KMS-11 (cell line): ENCODE measurements at regions not wholly inside any gene's neighbourhood (a gene's known extent, or its start where the extent isn't known, plus 50 kb on each side); places are given as distances from the start of the nearest gene placed in this dataset.
"Not testable (repeated sequence)": the region's sequence is repeated elsewhere in the genome, so short reads cannot be mapped to it uniquely, and the experiment has no call there.

Experiments
- H2AFZ ChIP-seq: fragments of 200-600 bp; sonication (generic); 2 replicates; pipeline ENCODE4 v1.6.1; 2016; ENCODE audit warnings: antibody characterized with exemption, mixed run types, low read depth
- H3K27ac ChIP-seq: fragments of 200-600 bp; sonication (generic); 2 replicates; pipeline ENCODE4 v1.6.1; 2016; ENCODE audit warnings: mild to moderate bottlenecking, mixed run types
- H3K27me3 ChIP-seq: fragments of 200-600 bp; sonication (generic); 2 replicates; pipeline ENCODE4 v1.6.1; 2017; ENCODE audit warnings: mild to moderate bottlenecking, low read depth, mixed run types, moderate library complexity; ENCODE audit not compliant: insufficient read depth
- H3K36me3 ChIP-seq: fragments of 200-600 bp; sonication (generic); 2 replicates; pipeline ENCODE4 v1.6.1; 2017; ENCODE audit warnings: mild to moderate bottlenecking, mixed run types; ENCODE audit not compliant: insufficient read depth
- H3K4me1 ChIP-seq: fragments of 200-600 bp; sonication (generic); 2 replicates; pipeline ENCODE4 v1.6.1; 2016; ENCODE audit warnings: mild to moderate bottlenecking, low read depth, mixed run types; ENCODE audit not compliant: poor library complexity, severe bottlenecking
- H3K4me2 ChIP-seq: fragments of 200-600 bp; sonication (generic); 2 replicates; pipeline ENCODE4 v1.7.0; 2016; ENCODE audit warnings: mild to moderate bottlenecking, mixed run types
- H3K4me3 ChIP-seq: fragments of 200-600 bp; sonication (generic); IDR thresholded peaks from 2 replicates; pipeline ENCODE4 v1.6.1; 2017; ENCODE audit warnings: low read depth, low read length, mixed read lengths; ENCODE audit not compliant: insufficient read depth
- H3K79me2 ChIP-seq: fragments of 200-600 bp; sonication (generic); 2 replicates; pipeline ENCODE4 v1.6.1; 2016; ENCODE audit warnings: low read depth, mixed run types; ENCODE audit not compliant: insufficient read depth
- H3K9ac ChIP-seq: fragments of 200-600 bp; sonication (generic); 2 replicates; pipeline ENCODE4 v1.6.1; 2016; ENCODE audit warnings: mild to moderate bottlenecking, mixed run types
- H4K20me1 ChIP-seq: fragments of 200-600 bp; sonication (generic); 2 replicates; pipeline ENCODE4 v1.6.1; 2016; ENCODE audit warnings: mild to moderate bottlenecking, mixed run types; ENCODE audit not compliant: insufficient read depth
- TF ChIP-seq, protein P1 (sequence below): fragments of 200-600 bp; sonication (generic); conservative IDR thresholded peaks from 2 replicates; pipeline ENCODE4 v1.6.1; 2017; ENCODE audit warnings: low read depth, mild to moderate bottlenecking, antibody characterized with exemption, low read length, moderate library complexity, mixed read lengths

DNA sequence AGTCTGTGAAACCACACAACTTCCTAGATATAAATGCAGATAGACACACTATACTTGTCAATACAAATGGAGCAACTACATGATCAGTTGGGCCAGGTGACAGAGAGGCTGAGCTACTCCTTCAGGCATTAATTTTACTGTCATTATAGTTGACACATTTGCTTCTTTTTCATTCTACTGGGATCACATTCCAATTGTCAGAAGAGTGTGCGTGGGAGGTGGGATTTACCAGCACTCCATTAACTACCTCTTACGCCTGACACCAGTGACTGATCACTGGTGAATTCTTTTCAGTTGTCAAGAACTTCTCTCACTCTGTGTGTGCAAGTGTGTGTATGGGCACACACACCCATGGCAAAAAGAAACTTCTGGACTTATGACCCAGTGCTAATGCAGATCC lies 94.2 kb upstream of the DIAPH2 start:
- TF ChIP-seq, protein P1, sequence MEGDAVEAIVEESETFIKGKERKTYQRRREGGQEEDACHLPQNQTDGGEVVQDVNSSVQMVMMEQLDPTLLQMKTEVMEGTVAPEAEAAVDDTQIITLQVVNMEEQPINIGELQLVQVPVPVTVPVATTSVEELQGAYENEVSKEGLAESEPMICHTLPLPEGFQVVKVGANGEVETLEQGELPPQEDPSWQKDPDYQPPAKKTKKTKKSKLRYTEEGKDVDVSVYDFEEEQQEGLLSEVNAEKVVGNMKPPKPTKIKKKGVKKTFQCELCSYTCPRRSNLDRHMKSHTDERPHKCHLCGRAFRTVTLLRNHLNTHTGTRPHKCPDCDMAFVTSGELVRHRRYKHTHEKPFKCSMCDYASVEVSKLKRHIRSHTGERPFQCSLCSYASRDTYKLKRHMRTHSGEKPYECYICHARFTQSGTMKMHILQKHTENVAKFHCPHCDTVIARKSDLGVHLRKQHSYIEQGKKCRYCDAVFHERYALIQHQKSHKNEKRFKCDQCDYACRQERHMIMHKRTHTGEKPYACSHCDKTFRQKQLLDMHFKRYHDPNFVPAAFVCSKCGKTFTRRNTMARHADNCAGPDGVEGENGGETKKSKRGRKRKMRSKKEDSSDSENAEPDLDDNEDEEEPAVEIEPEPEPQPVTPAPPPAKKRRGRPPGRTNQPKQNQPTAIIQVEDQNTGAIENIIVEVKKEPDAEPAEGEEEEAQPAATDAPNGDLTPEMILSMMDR: no peak
- Histone ChIP-seq H3K4me1 (no peaks in the 10 kb centered on the region), H3K4me2 (no peak overlapping the region)

DNA sequence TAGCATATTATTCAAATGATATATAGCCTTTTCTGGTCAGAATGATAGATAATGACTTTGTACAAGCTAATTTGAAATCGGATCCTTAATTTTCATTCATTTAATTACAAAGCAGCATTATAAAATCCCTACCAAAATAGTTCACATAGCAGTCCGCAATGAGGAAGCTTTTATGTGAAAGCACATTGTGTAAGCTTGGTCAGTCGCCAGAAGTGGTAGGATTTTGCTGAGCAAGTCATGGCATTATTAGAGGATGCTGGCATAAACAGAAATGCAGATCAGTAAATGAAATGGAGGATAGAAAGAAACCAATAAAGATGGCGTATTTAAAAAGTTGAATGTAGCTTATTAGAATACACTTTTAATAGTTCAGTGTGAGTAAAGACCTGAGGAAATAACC lies 93.2 kb upstream of the DIAPH2 start:
- Histone ChIP-seq H3K4me1 (no peaks in the 10 kb centered on the region), H3K9ac (no peak overlapping the region), H3K36me3 (no peaks in the 10 kb centered on the region), H2AFZ (no peak overlapping the region), H3K4me3 (no peak overlapping the region), H3K79me2 (no peaks in the 10 kb centered on the region), H3K4me2 (no peak overlapping the region), H4K20me1 (no peaks in the 10 kb centered on the region), H3K27ac (no peak overlapping the region), H3K27me3 (no peaks in the 10 kb centered on the region)
- TF ChIP-seq, protein P1: no peak

More for the DNA sequence above, 94.2 kb upstream of the DIAPH2 start:
- no peak overlapping the region for H2AFZ ChIP-seq
- H3K27ac ChIP-seq: no peak overlapping the region
- no peaks in the 10 kb centered on the region for H3K27me3 ChIP-seq
- H3K4me3 ChIP-seq: no peak overlapping the region
- H3K36me3 ChIP-seq: no peaks in the 10 kb centered on the region
- H3K9ac ChIP-seq: no peak overlapping the region
- no peaks in the 10 kb centered on the region for H4K20me1 ChIP-seq
- H3K79me2 ChIP-seq: no peaks in the 10 kb centered on the region

DNA sequence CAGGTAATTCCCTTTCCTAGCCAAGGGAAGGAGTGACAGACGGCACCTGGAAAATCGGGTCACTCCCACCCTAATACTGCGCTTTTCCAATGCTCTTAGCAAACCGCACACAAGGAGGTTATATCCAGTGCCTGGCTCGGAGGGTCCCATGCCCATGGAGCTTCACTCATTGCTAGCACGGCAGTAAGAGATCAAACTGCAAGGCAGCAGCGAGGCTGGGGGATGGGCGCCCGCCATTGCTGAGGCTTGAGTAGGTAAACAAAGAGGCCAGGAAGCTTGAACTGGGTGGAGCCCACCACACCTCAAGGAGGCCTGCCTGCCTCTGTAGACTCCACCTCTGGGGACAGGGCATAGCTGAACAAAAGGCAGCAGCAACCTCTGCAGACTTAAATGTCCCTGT lies 86.8 kb upstream of the DIAPH2 start:
- not testable (repeated sequence) for H3K27me3 ChIP-seq, H3K4me1 ChIP-seq

DNA sequence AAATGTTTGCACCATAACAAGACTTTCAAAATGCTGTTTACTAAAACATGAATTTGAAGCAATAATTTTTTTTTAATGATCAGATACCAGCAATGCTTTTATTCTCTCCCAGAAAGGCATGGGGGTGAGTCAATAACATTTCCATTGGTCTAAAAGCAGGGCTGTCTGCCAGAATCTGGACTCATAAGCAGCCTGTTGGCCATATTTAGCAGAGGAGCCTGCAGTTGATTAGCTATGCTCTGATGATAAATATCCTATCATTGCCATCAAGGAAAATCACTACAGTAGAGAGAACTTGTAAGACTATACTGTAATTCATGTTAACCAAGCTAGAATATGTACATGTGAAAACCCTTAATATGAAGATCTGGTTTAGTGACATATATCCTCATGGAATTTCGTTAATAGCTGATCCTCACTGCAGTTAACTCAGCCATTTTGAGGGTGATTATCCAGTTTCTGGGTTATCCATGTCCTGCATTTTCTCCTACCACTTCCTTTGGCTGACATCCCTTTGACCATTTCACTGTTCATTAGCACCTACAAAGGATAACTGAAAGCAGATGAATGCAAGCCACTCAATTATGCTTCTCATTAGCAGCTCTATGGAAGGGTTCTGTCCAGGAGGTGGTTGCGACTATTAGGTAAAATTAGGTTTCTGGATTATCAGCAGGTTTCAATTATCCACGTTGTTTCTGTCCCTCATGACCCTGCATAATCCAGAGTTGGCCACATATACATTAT lies 72.9 kb upstream of the DIAPH2 start:
- H2AFZ ChIP-seq: no peak overlapping the region
- H3K79me2 ChIP-seq: no peaks in the 10 kb centered on the region
- H3K27me3 ChIP-seq: no peaks in the 10 kb centered on the region
- H3K4me3 ChIP-seq: no peak overlapping the region
- H3K4me1 ChIP-seq: no peaks in the 10 kb centered on the region
- H3K27ac ChIP-seq: no peak overlapping the region
- H3K36me3 ChIP-seq: no peaks in the 10 kb centered on the region
- no peak overlapping the region for H3K4me2 ChIP-seq
- TF ChIP-seq, protein P1: no peak
- H4K20me1 ChIP-seq: no peaks in the 10 kb centered on the region
- no peak overlapping the region for H3K9ac ChIP-seq

More for the DNA sequence above, 86.8 kb upstream of the DIAPH2 start:
- H2AFZ ChIP-seq, H3K4me3 ChIP-seq, H3K36me3 ChIP-seq, H3K27ac ChIP-seq, H4K20me1 ChIP-seq, H3K4me2 ChIP-seq, H3K79me2 ChIP-seq, H3K9ac ChIP-seq: not testable (repeated sequence)

DNA sequence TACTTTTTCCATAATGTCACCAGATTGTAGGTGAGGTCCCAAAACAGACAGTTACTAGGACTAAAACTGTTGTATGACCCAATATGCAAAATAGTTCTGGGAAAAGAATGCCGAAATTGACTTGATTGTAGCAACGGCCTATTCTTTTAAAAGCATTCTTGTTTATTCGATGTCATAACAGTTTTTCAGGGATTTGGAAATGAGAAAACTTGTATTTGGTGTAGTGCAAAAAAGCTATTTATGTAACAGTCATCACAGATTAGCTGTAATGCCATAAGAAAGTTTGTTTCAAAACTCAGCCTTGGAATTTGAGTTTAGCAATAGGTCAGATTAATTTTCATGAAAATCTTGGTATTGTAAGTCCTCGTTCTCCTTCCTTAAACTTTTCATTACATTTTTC lies 69.2 kb upstream of the DIAPH2 start:
- TF ChIP-seq, protein P1: no peak
- Histone ChIP-seq H4K20me1 (no peaks in the 10 kb centered on the region), H2AFZ (no peak overlapping the region), H3K27me3 (no peaks in the 10 kb centered on the region), H3K4me3 (no peak overlapping the region), H3K36me3 (no peaks in the 10 kb centered on the region), H3K9ac (no peak overlapping the region), H3K4me2 (no peak overlapping the region), H3K27ac (no peak overlapping the region), H3K79me2 (no peaks in the 10 kb centered on the region), H3K4me1 (no peaks in the 10 kb centered on the region)
